Uterus (tissue), 3 donors: ENCODE measurements at regions not wholly inside any gene's neighbourhood (a gene's known extent, or its start where the extent isn't known, plus 50 kb on each side); places are given as distances from the start of the nearest gene placed in this dataset.

Experiments used
- DNase-seq, 2 donors: peaks; one replicate each; pipeline ENCODE4 v3.0.0-alpha.2; 2019 to 2020
- H3K27ac ChIP-seq, 2 donors: fragments of 200-600 bp; sonication (generic); 1 replicate in 1 of 2; 2 replicates in 1 of 2; pipeline ENCODE4 v1.5.1; 2016 to 2018
- H3K27me3 ChIP-seq, 2 donors: fragments of 200-600 bp; sonication (generic); one replicate each; pipeline ENCODE4 v1.5.1; 2018 to 2019; ENCODE audit warnings: control low read depth in 1 of 2
- H3K36me3 ChIP-seq, 2 donors: fragments of 200-600 bp; sonication (generic); one replicate each; pipeline ENCODE4 v1.5.1; 2019; ENCODE audit warnings: control low read depth in 1 of 2
- H3K4me1 ChIP-seq, 2 donors: fragments of 200-600 bp; sonication (generic); one replicate each; pipeline ENCODE4 v1.5.1; 2018 to 2019; ENCODE audit warnings: control low read depth in 1 of 2
- H3K4me3 ChIP-seq, 2 donors: fragments of 200-600 bp; sonication (generic); 1 replicate in 1 of 2; 2 replicates in 1 of 2; pipeline ENCODE4 v1.5.1; 2018 to 2019; ENCODE audit warnings: mild to moderate bottlenecking in 1 of 2
- H3K9me3 ChIP-seq, 2 donors: fragments of 200-600 bp; sonication (generic); one replicate each; pipeline ENCODE4 v1.5.1; 2019; ENCODE audit warnings: control low read depth in 1 of 2
- POLR2A ChIP-seq, 2 donors: fragments of 450-650 bp; IDR thresholded peaks; one replicate each; pipeline ENCODE4 v1.6.1; 2016; ENCODE audit warnings: antibody characterized with exemption in 2 of 2, mild to moderate bottlenecking in 1 of 2, moderate library complexity in 1 of 2
- intact Hi-C: fragments of 100-400 bp; cut with DNase I; formaldehyde crosslinking; loops from one replicate; pipeline ENCODE4 v1.15.1; 2023; ENCODE audit warnings: low total_unique reads
- TF ChIP-seq, protein P1 (sequence below), 4 experiments: fragments of 200-600 bp in 2 of 4; fragments of 450-650 bp in 2 of 4; sonication (generic) in 2 of 4; IDR thresholded peaks; one replicate each; pipeline ENCODE4 v1.5.1; 2016 to 2019; ENCODE audit warnings: antibody characterized with exemption in 4 of 4, mild to moderate bottlenecking in 2 of 4, moderate library complexity in 1 of 4
- donor health status: DM: yes; HTN: yes; CAD: no.

DNA sequence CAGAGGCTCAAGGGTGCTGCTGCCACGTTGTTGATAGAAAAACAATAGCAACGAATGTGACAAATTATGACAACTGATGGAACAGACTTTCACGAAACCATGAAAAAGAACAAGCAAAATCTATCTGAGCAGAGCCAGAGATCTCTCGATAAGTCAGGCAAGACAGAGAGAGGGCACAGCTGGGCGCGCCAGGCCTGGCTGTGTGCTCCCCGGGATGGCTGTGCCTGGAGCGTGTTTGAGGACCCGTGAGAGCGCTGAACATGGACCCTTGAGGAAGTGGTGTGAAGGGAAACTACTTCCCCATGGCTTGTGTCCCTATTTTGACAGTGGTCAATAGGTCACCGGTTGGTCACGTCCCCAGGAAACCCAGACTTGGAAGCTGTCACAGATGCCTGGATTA is 83.1 kb upstream of the FGF3 start:
- no peaks in the 10 kb centered on the region for H3K36me3 ChIP-seq
- DNase-seq = no peak
- no peaks in the 10 kb centered on the region for H3K4me1 ChIP-seq
- no peaks in the 10 kb centered on the region for H3K27me3 ChIP-seq
- intact Hi-C loops = no loop called here
- TF ChIP-seq POLR2A (IDR thresholded peaks at IDR 0.05) = no peak
- TF ChIP-seq, protein P1, sequence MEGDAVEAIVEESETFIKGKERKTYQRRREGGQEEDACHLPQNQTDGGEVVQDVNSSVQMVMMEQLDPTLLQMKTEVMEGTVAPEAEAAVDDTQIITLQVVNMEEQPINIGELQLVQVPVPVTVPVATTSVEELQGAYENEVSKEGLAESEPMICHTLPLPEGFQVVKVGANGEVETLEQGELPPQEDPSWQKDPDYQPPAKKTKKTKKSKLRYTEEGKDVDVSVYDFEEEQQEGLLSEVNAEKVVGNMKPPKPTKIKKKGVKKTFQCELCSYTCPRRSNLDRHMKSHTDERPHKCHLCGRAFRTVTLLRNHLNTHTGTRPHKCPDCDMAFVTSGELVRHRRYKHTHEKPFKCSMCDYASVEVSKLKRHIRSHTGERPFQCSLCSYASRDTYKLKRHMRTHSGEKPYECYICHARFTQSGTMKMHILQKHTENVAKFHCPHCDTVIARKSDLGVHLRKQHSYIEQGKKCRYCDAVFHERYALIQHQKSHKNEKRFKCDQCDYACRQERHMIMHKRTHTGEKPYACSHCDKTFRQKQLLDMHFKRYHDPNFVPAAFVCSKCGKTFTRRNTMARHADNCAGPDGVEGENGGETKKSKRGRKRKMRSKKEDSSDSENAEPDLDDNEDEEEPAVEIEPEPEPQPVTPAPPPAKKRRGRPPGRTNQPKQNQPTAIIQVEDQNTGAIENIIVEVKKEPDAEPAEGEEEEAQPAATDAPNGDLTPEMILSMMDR (IDR thresholded peaks at IDR 0.05) = no peak
- no peak overlapping the region for H3K27ac ChIP-seq
- no peaks in the 10 kb centered on the region for H3K9me3 ChIP-seq
- H3K4me3 ChIP-seq = no peak overlapping the region

DNA sequence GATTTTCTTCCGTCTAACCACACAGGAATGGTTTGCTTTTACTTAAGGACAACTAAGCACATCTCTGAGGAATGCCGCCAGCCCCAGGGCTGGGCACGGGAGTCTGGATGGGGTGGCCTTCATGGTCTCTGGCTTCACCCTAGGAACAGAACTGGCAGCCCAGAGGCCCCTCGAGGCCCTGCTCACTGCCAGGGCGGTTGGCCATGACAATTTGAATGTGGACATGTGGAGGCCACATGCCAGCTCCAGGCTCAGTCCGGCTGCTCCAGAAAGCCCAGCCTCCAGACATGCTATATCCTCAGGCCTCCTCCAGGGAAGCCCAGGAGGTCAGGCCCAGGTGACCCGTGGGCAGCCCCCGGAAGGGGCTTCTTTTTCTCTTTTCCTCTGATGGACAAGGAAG is 84.0 kb upstream of the FGF3 start:
- Histone ChIP-seq H3K36me3 (no peaks in the 10 kb centered on the region), H3K4me1 (no peaks in the 10 kb centered on the region), H3K27ac (no peak overlapping the region), H3K9me3 (no peaks in the 10 kb centered on the region), H3K27me3 (no peaks in the 10 kb centered on the region), H3K4me3 (no peak overlapping the region)
- intact Hi-C loops = no loop called here
- TF ChIP-seq POLR2A (IDR thresholded peaks at IDR 0.05) = no peak
- TF ChIP-seq, protein P1 (IDR thresholded peaks at IDR 0.05) = no peak
- no peak for DNase-seq

DNA sequence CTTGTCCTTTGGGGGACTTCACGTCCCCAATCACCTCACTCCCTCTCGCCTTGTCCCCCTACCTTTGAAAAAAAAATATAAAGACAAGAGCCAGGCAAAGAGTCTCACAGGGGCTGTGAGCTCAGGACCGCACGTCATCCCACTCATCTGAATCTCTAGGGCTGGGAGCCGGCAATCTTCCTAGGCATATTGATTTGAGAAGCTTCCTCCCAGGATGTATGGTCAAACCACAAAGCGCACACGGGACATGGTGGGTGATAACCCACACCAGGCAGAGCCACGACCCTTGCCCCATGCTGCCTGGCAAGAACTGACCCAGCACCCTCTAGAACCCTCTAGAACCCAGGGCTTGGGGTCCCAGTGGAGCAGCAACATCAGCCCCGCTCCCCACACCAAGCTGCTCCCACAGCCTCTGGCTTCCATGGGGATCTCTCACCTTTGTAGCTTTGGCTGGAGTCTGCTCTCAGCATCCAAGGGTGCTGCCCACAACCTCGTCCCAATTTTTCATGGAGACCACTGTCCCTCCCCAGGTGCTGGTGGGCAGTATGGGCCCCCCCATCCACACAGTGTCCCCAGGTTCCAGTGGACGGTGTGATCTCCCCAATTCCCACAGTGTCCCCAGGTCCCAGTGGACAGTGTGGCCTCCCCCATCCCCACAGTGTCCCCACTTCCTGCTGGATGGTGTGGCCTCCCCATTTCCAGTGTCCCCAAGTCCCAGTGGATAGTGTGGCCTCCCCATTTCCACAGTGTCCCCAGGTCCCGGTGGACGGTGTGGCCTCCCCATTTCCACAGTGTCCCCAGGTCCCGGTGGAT is 85.2 kb upstream of the FGF3 start:
- no peaks in the 10 kb centered on the region for H3K36me3 ChIP-seq
- intact Hi-C loops = no loop called here
- H3K4me3 ChIP-seq = no peak overlapping the region
- H3K27ac ChIP-seq = no peak overlapping the region
- no peak for DNase-seq
- no peaks in the 10 kb centered on the region for H3K9me3 ChIP-seq
- H3K4me1 ChIP-seq = no peaks in the 10 kb centered on the region
- no peaks in the 10 kb centered on the region for H3K27me3 ChIP-seq
- TF ChIP-seq, protein P1 (IDR thresholded peaks at IDR 0.05) = no peak
- TF ChIP-seq POLR2A (IDR thresholded peaks at IDR 0.05) = no peak

DNA sequence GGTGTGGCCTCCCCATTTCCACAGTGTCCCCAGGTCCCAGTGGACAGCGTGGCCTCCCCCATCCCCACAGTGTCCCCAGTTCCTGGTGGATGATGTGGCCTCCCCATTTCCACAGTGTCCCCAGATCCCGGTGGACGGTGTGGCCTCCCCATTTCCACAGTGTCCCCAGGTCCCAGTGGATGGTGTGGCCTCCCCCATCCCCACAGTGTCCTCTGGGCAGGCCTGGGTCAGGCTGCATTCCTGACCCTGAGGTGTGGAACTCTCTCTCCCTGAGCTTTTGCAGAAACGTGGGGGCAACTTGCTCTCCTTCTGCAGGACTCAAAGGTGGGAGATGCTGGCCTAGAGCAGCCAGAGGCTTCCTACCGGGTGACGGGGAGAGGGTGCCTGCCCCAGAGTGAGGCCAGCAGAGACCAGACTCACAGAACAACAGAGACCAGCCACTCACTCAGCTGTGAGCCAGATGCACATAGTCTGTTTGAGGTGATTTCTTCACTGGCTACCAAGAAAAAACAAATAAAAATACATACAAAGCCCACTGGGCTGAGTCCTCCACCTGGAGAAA is 85.8 kb upstream of the FGF3 start:
- intact Hi-C loops = no loop called here
- H3K4me1 ChIP-seq = no peaks in the 10 kb centered on the region
- H3K27me3 ChIP-seq = no peaks in the 10 kb centered on the region
- H3K9me3 ChIP-seq = no peaks in the 10 kb centered on the region
- no peak overlapping the region for H3K4me3 ChIP-seq
- H3K27ac ChIP-seq = no peak overlapping the region
- TF ChIP-seq, protein P1 (IDR thresholded peaks at IDR 0.05) = no peak
- no peak for TF ChIP-seq POLR2A (IDR thresholded peaks at IDR 0.05)
- DNase-seq = no peak
- H3K36me3 ChIP-seq = no peaks in the 10 kb centered on the region

GRCh38 chr11:69905611-69906452 is 86.6 kb upstream of the FGF3 start:
- Histone ChIP-seq H3K4me1 (no peaks in the 10 kb centered on the region), H3K27ac (no peak overlapping the region), H3K9me3 (no peaks in the 10 kb centered on the region), H3K36me3 (no peaks in the 10 kb centered on the region), H3K27me3 (no peaks in the 10 kb centered on the region), H3K4me3 (no peak overlapping the region)
- intact Hi-C loops = no loop called here
- TF ChIP-seq, protein P1 (IDR thresholded peaks at IDR 0.05) = no peak
- TF ChIP-seq POLR2A (IDR thresholded peaks at IDR 0.05) = no peak
- no peak for DNase-seq
